ENCODE measurements at regions not wholly inside any gene's neighbourhood (a gene's known extent, or its start where the extent isn't known, plus 50 kb on each side); places are given as distances from the start of the nearest gene placed in this dataset.

- DNase-seq, result no peak
Observed at GRCh38 chr1:81126989-81127581, 673.6 kb upstream of the ADGRL2 start.

GRCh38 chr1:81125672-81126071, 675.1 kb upstream of the ADGRL2 start:
- DNase-seq, result no peak

- DNase-seq, result no peak
Observed at GRCh38 chr1:81121306-81121705, 679.4 kb upstream of the ADGRL2 start.

GRCh38 chr1:81119319-81119718, 681.4 kb upstream of the ADGRL2 start:
- DNase-seq, result no peak

- DNase-seq, result no peak
Observed at GRCh38 chr1:81118550-81118949, 682.2 kb upstream of the ADGRL2 start.

- DNase-seq, result no peak
Observed at GRCh38 chr1:81115422-81115821, 685.3 kb upstream of the ADGRL2 start.

- no peak for DNase-seq
Observed at GRCh38 chr1:81114191-81114590, 686.5 kb upstream of the ADGRL2 start.

- DNase-seq, result no peak
Observed at GRCh38 chr1:81113688-81114087, 687.0 kb upstream of the ADGRL2 start.

- DNase-seq, result no peak
Observed at GRCh38 chr1:81111818-81112217, 688.9 kb upstream of the ADGRL2 start.

- DNase-seq, result no peak
Observed at GRCh38 chr1:81109038-81109437, 691.7 kb upstream of the ADGRL2 start.

GRCh38 chr1:81097860-81098259, 702.9 kb upstream of the ADGRL2 start:
- no peak for DNase-seq

GRCh38 chr1:81073580-81073979, 727.2 kb upstream of the ADGRL2 start:
- no peak for DNase-seq

GRCh38 chr1:81071969-81072753, 728.6 kb upstream of the ADGRL2 start:
- DNase-seq, result no peak

GRCh38 chr1:81071072-81071858, 729.5 kb upstream of the ADGRL2 start:
- no peak for DNase-seq

GRCh38 chr1:81069856-81070255, 730.9 kb upstream of the ADGRL2 start:
- no peak for DNase-seq

- no peak for DNase-seq
Observed at GRCh38 chr1:81068726-81069125, 732.0 kb upstream of the ADGRL2 start.

- no peak for DNase-seq
Observed at GRCh38 chr1:81053826-81054225, 746.9 kb upstream of the ADGRL2 start.

- no peak for DNase-seq
Observed at GRCh38 chr1:81052162-81052561, 748.6 kb upstream of the ADGRL2 start.

- no peak for DNase-seq
Observed at GRCh38 chr1:81050390-81050789, 750.3 kb upstream of the ADGRL2 start.

GRCh38 chr1:81044708-81045107, 756.0 kb upstream of the ADGRL2 start:
- DNase-seq, result no peak

GRCh38 chr1:81042225-81042624, 758.5 kb upstream of the ADGRL2 start:
- no peak for DNase-seq

GRCh38 chr1:81034291-81034690, 766.4 kb upstream of the ADGRL2 start:
- no peak for DNase-seq

GRCh38 chr1:81032973-81033425, 767.7 kb upstream of the ADGRL2 start:
- DNase-seq, result no peak

- no peak for DNase-seq
Observed at GRCh38 chr1:81032374-81032773, 768.4 kb upstream of the ADGRL2 start.
